Liver (tissue), 3 donors: ENCODE measurements at regions not wholly inside any gene's neighbourhood (a gene's known extent, or its start where the extent isn't known, plus 50 kb on each side); places are given as distances from the start of the nearest gene placed in this dataset.

Experiments
- CTCF ChIP-seq: fragments of 150-350 bp; IDR thresholded peaks from 2 replicates; pipeline ENCODE4 v1.5.1; 2017; ENCODE audit warnings: improper control_type of control experiment, low read depth, low read length; ENCODE audit not compliant: missing input control
- EGR1 ChIP-seq, 2 donors: IDR thresholded peaks; 2 replicates each; pipeline ENCODE4 v1.6.1; 2016 to 2018; ENCODE audit warnings: antibody characterized with exemption in 2 of 2, low read depth in 2 of 2
- RAD21 ChIP-seq, 2 donors: IDR thresholded peaks; 2 replicates each; pipeline ENCODE4 v1.6.1; 2016; ENCODE audit warnings: antibody characterized with exemption in 2 of 2, mild to moderate bottlenecking in 2 of 2
- REST ChIP-seq: IDR thresholded peaks from 2 replicates; pipeline ENCODE4 v1.6.1; 2016; ENCODE audit warnings: antibody characterized with exemption, mild to moderate bottlenecking
- SP1 ChIP-seq: IDR thresholded peaks from 2 replicates; pipeline ENCODE4 v1.6.1; 2018; ENCODE audit warnings: antibody characterized with exemption, mild to moderate bottlenecking
- TAF1 ChIP-seq: conservative IDR thresholded peaks from 2 replicates; pipeline ENCODE4 v1.6.1; 2016; ENCODE audit warnings: antibody characterized with exemption, mild to moderate bottlenecking
- YY1 ChIP-seq: IDR thresholded peaks from 2 replicates; pipeline ENCODE4 v1.6.1; 2016; ENCODE audit warnings: antibody characterized with exemption, mild to moderate bottlenecking
- TF ChIP-seq, protein P1 (sequence below): IDR thresholded peaks from 2 replicates; pipeline ENCODE4 v1.6.1; 2016; ENCODE audit warnings: antibody characterized with exemption
- TF ChIP-seq, protein P2 (sequence below): IDR thresholded peaks from 2 replicates; pipeline ENCODE4 v1.6.1; 2016; ENCODE audit warnings: antibody characterized with exemption
- donor health status: healthy.
- donor health status: healthy.

DNA sequence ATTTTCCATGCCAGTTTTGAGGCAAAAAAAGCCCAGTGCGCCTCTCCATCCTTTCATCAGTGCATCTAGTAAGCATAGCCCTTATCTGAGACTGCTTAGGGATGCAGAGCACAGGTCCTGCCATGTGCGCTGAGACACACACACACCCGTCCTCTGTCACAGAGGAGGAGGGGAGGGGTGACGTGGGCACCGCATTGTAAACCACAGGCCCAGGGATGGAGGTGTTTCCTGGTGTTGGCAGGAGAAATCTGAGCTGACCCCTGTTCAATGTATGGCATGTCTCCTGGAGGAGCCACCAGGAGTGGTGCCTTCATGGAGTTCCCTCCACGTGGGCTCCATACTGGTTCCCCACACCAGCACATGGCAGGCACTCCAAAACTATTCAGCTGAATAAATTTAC lies 65.8 kb upstream of the HELT start:
- TF ChIP-seq, protein P1, sequence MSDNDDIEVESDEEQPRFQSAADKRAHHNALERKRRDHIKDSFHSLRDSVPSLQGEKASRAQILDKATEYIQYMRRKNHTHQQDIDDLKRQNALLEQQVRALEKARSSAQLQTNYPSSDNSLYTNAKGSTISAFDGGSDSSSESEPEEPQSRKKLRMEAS: no peak
- TF ChIP-seq RAD21 (IDR thresholded peaks at IDR 0.05) (no peak), CTCF (no peak), YY1 (no peak), SP1 (no peak), EGR1 (IDR thresholded peaks at IDR 0.05; ENCODE audit: low read depth in 2 of 2) (no peak), REST (no peak), TAF1 (no peak)
- TF ChIP-seq, protein P2, sequence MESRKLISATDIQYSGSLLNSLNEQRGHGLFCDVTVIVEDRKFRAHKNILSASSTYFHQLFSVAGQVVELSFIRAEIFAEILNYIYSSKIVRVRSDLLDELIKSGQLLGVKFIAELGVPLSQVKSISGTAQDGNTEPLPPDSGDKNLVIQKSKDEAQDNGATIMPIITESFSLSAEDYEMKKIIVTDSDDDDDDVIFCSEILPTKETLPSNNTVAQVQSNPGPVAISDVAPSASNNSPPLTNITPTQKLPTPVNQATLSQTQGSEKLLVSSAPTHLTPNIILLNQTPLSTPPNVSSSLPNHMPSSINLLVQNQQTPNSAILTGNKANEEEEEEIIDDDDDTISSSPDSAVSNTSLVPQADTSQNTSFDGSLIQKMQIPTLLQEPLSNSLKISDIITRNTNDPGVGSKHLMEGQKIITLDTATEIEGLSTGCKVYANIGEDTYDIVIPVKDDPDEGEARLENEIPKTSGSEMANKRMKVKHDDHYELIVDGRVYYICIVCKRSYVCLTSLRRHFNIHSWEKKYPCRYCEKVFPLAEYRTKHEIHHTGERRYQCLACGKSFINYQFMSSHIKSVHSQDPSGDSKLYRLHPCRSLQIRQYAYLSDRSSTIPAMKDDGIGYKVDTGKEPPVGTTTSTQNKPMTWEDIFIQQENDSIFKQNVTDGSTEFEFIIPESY: no peak
